MM.1S (cell line): ENCODE measurements at regions not wholly inside any gene's neighbourhood (a gene's known extent, or its start where the extent isn't known, plus 50 kb on each side); places are given as distances from the start of the nearest gene placed in this dataset.

ENCODE experiments used
- EZH2 ChIP-seq: fragments of 300-600 bp; sonication (generic); optimal IDR thresholded peaks from 2 replicates; pipeline ENCODE3; 2017; ENCODE audit warnings: low read depth, mild to moderate bottlenecking, antibody characterized with exemption, low read length, mixed read lengths
- TF ChIP-seq, protein P1 (sequence below): fragments of 300-600 bp; sonication (generic); IDR thresholded peaks from 2 replicates; pipeline ENCODE4 v1.5.1; 2016; ENCODE audit warnings: antibody characterized with exemption, low read length, mixed read lengths

GRCh38 chr5:103623425-103623824 is 60.8 kb upstream of the NUDT12 start:
- TF ChIP-seq EZH2, result no peak
- TF ChIP-seq, protein P1, sequence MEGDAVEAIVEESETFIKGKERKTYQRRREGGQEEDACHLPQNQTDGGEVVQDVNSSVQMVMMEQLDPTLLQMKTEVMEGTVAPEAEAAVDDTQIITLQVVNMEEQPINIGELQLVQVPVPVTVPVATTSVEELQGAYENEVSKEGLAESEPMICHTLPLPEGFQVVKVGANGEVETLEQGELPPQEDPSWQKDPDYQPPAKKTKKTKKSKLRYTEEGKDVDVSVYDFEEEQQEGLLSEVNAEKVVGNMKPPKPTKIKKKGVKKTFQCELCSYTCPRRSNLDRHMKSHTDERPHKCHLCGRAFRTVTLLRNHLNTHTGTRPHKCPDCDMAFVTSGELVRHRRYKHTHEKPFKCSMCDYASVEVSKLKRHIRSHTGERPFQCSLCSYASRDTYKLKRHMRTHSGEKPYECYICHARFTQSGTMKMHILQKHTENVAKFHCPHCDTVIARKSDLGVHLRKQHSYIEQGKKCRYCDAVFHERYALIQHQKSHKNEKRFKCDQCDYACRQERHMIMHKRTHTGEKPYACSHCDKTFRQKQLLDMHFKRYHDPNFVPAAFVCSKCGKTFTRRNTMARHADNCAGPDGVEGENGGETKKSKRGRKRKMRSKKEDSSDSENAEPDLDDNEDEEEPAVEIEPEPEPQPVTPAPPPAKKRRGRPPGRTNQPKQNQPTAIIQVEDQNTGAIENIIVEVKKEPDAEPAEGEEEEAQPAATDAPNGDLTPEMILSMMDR, result no peak
